Osteocyte (in vitro differentiated cells): ENCODE measurements at regions not wholly inside any gene's neighbourhood (a gene's known extent, or its start where the extent isn't known, plus 50 kb on each side); places are given as distances from the start of the nearest gene placed in this dataset.
"Not testable (repeated sequence)": the region's sequence is repeated elsewhere in the genome, so short reads cannot be mapped to it uniquely, and the experiment has no call there.

Experiments
- DNase-seq: peaks from one replicate; pipeline ENCODE4 v3.0.0; 2021; ENCODE audit warnings: mixed read lengths; ENCODE audit not compliant: unreplicated experiment; ENCODE audit errors: extremely low spot score
- H3K27ac Mint-ChIP-seq: one replicate; pipeline ENCODE4 v1.8.0; 2021; ENCODE audit warnings: mild to moderate bottlenecking, mixed read lengths; ENCODE audit not compliant: unreplicated experiment
- H3K27me3 Mint-ChIP-seq: one replicate; pipeline ENCODE4 v1.8.0; 2021; ENCODE audit warnings: mixed read lengths; ENCODE audit not compliant: unreplicated experiment
- H3K36me3 Mint-ChIP-seq: one replicate; pipeline ENCODE4 v1.8.0; 2021; ENCODE audit warnings: mixed read lengths; ENCODE audit not compliant: unreplicated experiment
- H3K4me1 Mint-ChIP-seq: one replicate; pipeline ENCODE4 v1.8.0; 2021; ENCODE audit warnings: mixed read lengths; ENCODE audit not compliant: unreplicated experiment
- H3K4me3 Mint-ChIP-seq: one replicate; pipeline ENCODE4 v1.8.0; 2021; ENCODE audit warnings: mild to moderate bottlenecking, moderate library complexity, mixed read lengths; ENCODE audit not compliant: unreplicated experiment
- H3K9me3 Mint-ChIP-seq: one replicate; pipeline ENCODE4 v1.8.0; 2021; ENCODE audit warnings: mixed read lengths; ENCODE audit not compliant: unreplicated experiment
- TF ChIP-seq, protein P1 (sequence below): fragments of 200-600 bp; sonication (generic); IDR thresholded peaks from 2 replicates; pipeline ENCODE4 v1.5.0; 2021; ENCODE audit warnings: antibody characterized with exemption, mild to moderate bottlenecking, moderate library complexity

- Mint-ChIP-seq H3K27ac (no peak overlapping the region), H3K4me3 (no peak overlapping the region), H3K27me3 (no peaks in the 10 kb centered on the region), H3K36me3 (no peaks in the 10 kb centered on the region), H3K9me3 (peaks cover 8% of the 10 kb centered on the region), H3K4me1 (no peaks in the 10 kb centered on the region)
- DNase-seq = no peak
- TF ChIP-seq, protein P1, sequence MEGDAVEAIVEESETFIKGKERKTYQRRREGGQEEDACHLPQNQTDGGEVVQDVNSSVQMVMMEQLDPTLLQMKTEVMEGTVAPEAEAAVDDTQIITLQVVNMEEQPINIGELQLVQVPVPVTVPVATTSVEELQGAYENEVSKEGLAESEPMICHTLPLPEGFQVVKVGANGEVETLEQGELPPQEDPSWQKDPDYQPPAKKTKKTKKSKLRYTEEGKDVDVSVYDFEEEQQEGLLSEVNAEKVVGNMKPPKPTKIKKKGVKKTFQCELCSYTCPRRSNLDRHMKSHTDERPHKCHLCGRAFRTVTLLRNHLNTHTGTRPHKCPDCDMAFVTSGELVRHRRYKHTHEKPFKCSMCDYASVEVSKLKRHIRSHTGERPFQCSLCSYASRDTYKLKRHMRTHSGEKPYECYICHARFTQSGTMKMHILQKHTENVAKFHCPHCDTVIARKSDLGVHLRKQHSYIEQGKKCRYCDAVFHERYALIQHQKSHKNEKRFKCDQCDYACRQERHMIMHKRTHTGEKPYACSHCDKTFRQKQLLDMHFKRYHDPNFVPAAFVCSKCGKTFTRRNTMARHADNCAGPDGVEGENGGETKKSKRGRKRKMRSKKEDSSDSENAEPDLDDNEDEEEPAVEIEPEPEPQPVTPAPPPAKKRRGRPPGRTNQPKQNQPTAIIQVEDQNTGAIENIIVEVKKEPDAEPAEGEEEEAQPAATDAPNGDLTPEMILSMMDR = no peak
These were observed 78.1 kb downstream of the TBX3 start for GRCh38 chr12:114605918-114606317.

DNA sequence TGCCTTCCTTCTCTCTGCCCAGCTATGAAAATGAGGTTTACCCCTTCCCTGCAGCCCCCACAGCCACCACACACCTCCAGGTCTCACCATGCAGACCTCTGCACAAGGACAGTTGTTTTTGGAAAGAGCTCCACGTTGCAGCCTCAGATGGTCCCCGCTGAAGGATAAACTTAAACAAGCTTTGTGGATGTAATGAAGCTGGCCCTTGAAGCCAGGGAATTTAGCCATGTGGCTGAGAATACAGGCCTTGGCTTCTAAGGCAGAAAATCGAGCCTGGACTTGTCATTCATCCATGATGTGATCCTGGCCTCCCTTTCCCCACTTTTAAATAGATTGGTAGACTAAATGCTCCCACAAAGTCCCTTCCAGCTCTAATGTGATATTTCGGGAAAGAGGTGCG, 79.4 kb downstream of the TBX3 start:
- TF ChIP-seq, protein P1 = no peak
- H3K27me3 Mint-ChIP-seq = no peaks in the 10 kb centered on the region
- no peak for DNase-seq
- peaks cover 8% of the 10 kb centered on the region for H3K9me3 Mint-ChIP-seq
- H3K4me1 Mint-ChIP-seq = no peaks in the 10 kb centered on the region
- H3K27ac Mint-ChIP-seq = no peak overlapping the region
- H3K36me3 Mint-ChIP-seq = no peaks in the 10 kb centered on the region
- no peak overlapping the region for H3K4me3 Mint-ChIP-seq

DNA sequence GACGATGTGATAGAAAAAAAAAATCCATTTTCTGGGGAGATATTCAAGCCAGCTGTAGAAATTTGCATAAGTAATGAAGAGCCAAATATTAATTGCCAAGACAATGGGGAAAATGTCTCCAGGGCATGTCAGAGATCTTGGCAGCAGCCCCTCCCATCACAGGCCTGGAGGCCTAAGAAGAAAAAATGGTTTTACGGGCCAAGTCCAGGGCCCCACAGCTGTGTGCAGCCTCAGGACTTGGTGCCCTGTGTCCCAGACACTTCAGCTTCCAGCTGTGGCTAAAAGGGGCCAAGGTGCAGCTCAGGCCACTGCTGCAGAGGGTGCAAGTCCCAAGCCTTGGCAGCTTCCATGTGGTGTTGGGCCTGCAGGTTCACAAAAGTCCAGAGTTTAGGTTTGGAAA, 83.4 kb downstream of the TBX3 start:
- not testable (repeated sequence) for H3K27ac Mint-ChIP-seq, H3K36me3 Mint-ChIP-seq, H3K4me3 Mint-ChIP-seq, DNase-seq, H3K27me3 Mint-ChIP-seq, H3K4me1 Mint-ChIP-seq
- peaks cover 12% of the 10 kb centered on the region for H3K9me3 Mint-ChIP-seq

GRCh38 chr12:114598111-114598510, 85.9 kb downstream of the TBX3 start:
- TF ChIP-seq, protein P1 = no peak
- Mint-ChIP-seq H3K4me1 (no peaks in the 10 kb centered on the region), H3K27ac (no peak overlapping the region), H3K36me3 (no peaks in the 10 kb centered on the region), H3K27me3 (no peaks in the 10 kb centered on the region), H3K4me3 (no peak overlapping the region), H3K9me3 (peaks cover 22% of the 10 kb centered on the region)
- DNase-seq = no peak

DNA sequence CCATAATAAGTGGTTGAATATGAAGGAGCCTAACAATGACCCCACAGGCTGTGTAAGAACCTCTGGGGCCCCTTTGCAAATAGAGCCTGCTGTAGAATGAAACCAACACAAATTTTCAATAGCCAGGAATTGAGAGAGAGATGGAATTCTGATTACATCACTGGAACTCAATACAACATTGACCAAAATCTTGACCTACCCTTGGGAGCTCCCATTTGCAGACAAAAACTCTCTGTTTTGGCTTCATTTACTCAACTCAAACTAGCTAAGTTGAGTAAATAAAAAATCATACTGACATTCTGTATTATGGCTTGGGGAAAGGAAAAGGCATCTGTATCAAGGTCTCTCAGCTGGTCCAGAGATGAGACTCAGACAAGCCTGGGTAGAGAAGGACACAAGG, 91.0 kb downstream of the TBX3 start:
- DNase-seq = no peak
- TF ChIP-seq, protein P1 = no peak
- H3K27me3 Mint-ChIP-seq = no peaks in the 10 kb centered on the region
- H3K4me3 Mint-ChIP-seq = no peak overlapping the region
- H3K36me3 Mint-ChIP-seq = no peaks in the 10 kb centered on the region
- no peak overlapping the region for H3K27ac Mint-ChIP-seq
- peaks cover 15% of the 10 kb centered on the region for H3K9me3 Mint-ChIP-seq
- H3K4me1 Mint-ChIP-seq = no peaks in the 10 kb centered on the region

DNA sequence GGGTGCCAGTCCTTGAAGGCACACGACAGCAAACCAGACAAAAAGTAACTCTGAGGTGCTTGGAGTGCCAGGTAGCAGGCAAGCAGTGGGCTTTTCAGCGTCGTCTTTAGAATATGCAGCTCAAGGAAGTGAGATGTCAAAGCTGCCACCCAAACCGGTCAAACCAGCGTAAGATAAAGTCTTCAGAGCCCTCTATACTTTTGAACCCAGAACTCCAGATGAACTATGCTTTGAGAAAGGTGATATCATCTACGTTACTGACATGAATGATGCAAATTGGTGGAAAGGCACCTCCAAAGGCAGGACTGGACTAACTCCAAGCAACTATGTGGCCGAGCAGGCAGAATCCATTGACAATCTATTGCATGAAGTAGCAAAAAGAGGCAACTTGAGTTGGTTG, 95.9 kb downstream of the TBX3 start:
- H3K27me3 Mint-ChIP-seq = no peaks in the 10 kb centered on the region

More for the DNA sequence above, 95.9 kb downstream of the TBX3 start:
- H3K9me3 Mint-ChIP-seq = peaks cover 15% of the 10 kb centered on the region
- no peak for DNase-seq
- no peaks in the 10 kb centered on the region for H3K36me3 Mint-ChIP-seq
- TF ChIP-seq, protein P1 = no peak
- no peak overlapping the region for H3K27ac Mint-ChIP-seq
- no peaks in the 10 kb centered on the region for H3K4me1 Mint-ChIP-seq
- H3K4me3 Mint-ChIP-seq = no peak overlapping the region
